Right lobe of liver (tissue), 6 donors: ENCODE measurements at regions not wholly inside any gene's neighbourhood (a gene's known extent, or its start where the extent isn't known, plus 50 kb on each side); places are given as distances from the start of the nearest gene placed in this dataset.
"Not testable (repeated sequence)": the region's sequence is repeated elsewhere in the genome, so short reads cannot be mapped to it uniquely, and the experiment has no call there.

Experiments used
- ATAC-seq, 4 donors: fragments of 200-7000 bp; cut with Tn5 transposase; one replicate each; pipeline ENCODE4 v1.9.1; 2020; ENCODE audit warnings: mild to moderate bottlenecking in 4 of 4, moderate library complexity in 4 of 4
- DNase-seq, 3 donors: peaks; one replicate each; pipeline ENCODE4 v3.0.0-alpha.2; 2020
- H3K27ac ChIP-seq, 3 donors: fragments of 200-600 bp; one replicate each; pipeline ENCODE4 v1.8.0; 2022
- H3K27me3 ChIP-seq, 2 donors: fragments of 200-600 bp; one replicate each; pipeline ENCODE4 v1.8.0; 2022
- H3K36me3 ChIP-seq, 4 donors: fragments of 200-600 bp; sonication (generic) in 1 of 4; one replicate each; pipeline versions ENCODE4 v1.5.1 to v1.8.0; 2017 to 2022; ENCODE audit warnings: control low read depth in 1 of 4
- H3K4me1 ChIP-seq, 4 donors: fragments of 200-600 bp; sonication (generic) in 1 of 4; one replicate each; pipeline versions ENCODE4 v1.5.1 to v1.8.0; 2017 to 2022; ENCODE audit warnings: control low read depth in 1 of 4
- H3K4me3 ChIP-seq, 3 donors: fragments of 200-600 bp; one replicate each; pipeline ENCODE4 v1.8.0; 2022
- H3K9me3 ChIP-seq, 4 donors: fragments of 200-600 bp; sonication (generic) in 1 of 4; one replicate each; pipeline versions ENCODE4 v1.5.1 to v1.8.0; 2017 to 2022; ENCODE audit warnings: control low read depth in 1 of 4
- CTCF ChIP-seq, 4 donors: fragments of 200-600 bp in 3 of 4; fragments of 450-650 bp in 1 of 4; IDR thresholded peaks; one replicate each; pipeline versions ENCODE4 v1.5.1 to v1.8.0; 2016 to 2022; ENCODE audit warnings: antibody characterized with exemption in 4 of 4, mild to moderate bottlenecking in 2 of 4
- POLR2A ChIP-seq: fragments of 450-650 bp; IDR thresholded peaks from one replicate; pipeline ENCODE4 v1.6.1; 2017; ENCODE audit warnings: antibody characterized with exemption, mild to moderate bottlenecking
- WGBS: methylation state at CpG from one replicate; pipeline ENCODE4 v1.1.6; 2018; ENCODE audit warnings: low coverage, low lambda C conversion rate; ENCODE audit not compliant: insufficient coverage; ENCODE audit errors: missing lambda C conversion rate; 5-methylcytosine and 5-hydroxymethylcytosine counted together
- intact Hi-C, 2 donors: fragments of 100-400 bp; cut with DNase I; formaldehyde crosslinking; loops; one replicate each; pipeline versions ENCODE4 v1.11.2 to v1.14.1; 2022
- donor health status: DM: no; HTN: yes; CAD: no.
- donor health status: DM: no; HTN: no; CAD: no.
- donor health status: DM: no; HTN: no; CAD: no.
- donor health status: DM: no; HTN: yes; CAD: no.
- donor health status: DM: no; HTN: yes; CAD: no.

- peak in 2 of 3 donors; percentile 24 to 25 for DNase-seq
Observed at GRCh38 chr20:25848222-25848621, 151.6 kb upstream of the ZNF337 start.

GRCh38 chr20:25844640-25845039 is 148.0 kb upstream of the ZNF337 start:
- intact Hi-C loops, H3K27me3 ChIP-seq, H3K27ac ChIP-seq, DNase-seq, H3K4me1 ChIP-seq, H3K4me3 ChIP-seq, H3K36me3 ChIP-seq, H3K9me3 ChIP-seq: not testable (repeated sequence)
- no CpG with 5 or more reads among the region's 9 CpGs for WGBS
- ATAC-seq: peak in 1 of 4 donors; percentile 54

More at GRCh38 chr20:25848222-25848621, 151.6 kb upstream of the ZNF337 start:
- Histone ChIP-seq H3K4me3 (no peak overlapping the region), H3K4me1 (no peaks in the 10 kb centered on the region), H3K9me3 (no peaks in the 10 kb centered on the region), H3K36me3 (no peaks in the 10 kb centered on the region), H3K27ac (no peak overlapping the region), H3K27me3 (no peaks in the 10 kb centered on the region)
- ATAC-seq: no peak
- TF ChIP-seq POLR2A: no peak
- TF ChIP-seq CTCF (IDR thresholded peaks at IDR 0.05): no peak
- intact Hi-C loops: no loop called here
- WGBS: no CpG with 5 or more reads among the region's 7 CpGs

GRCh38 chr20:25813511-25813910 is 116.9 kb upstream of the ZNF337 start:
- H3K4me1 ChIP-seq, ATAC-seq, H3K27ac ChIP-seq, H3K9me3 ChIP-seq, H3K27me3 ChIP-seq, H3K4me3 ChIP-seq, H3K36me3 ChIP-seq, DNase-seq, intact Hi-C loops: not testable (repeated sequence)
- no CpG with 5 or more reads among the region's 5 CpGs for WGBS

- intact Hi-C loops, H3K36me3 ChIP-seq, H3K27ac ChIP-seq, H3K9me3 ChIP-seq, DNase-seq, H3K4me1 ChIP-seq, H3K27me3 ChIP-seq, H3K4me3 ChIP-seq: not testable (repeated sequence)
- ATAC-seq: peak in 2 of 4 donors; percentile 41 to 43
- no CpG with 5 or more reads among the region's 45 CpGs for WGBS
Observed at GRCh38 chr20:25798174-25798993, 101.7 kb upstream of the ZNF337 start.

GRCh38 chr20:25797062-25797461 is 100.4 kb upstream of the ZNF337 start:
- WGBS: no CpG with 5 or more reads among the region's 10 CpGs
- H3K36me3 ChIP-seq, intact Hi-C loops, DNase-seq, H3K4me1 ChIP-seq, H3K4me3 ChIP-seq, H3K9me3 ChIP-seq, H3K27me3 ChIP-seq, ATAC-seq, H3K27ac ChIP-seq: not testable (repeated sequence)

GRCh38 chr20:25777241-25777640 is 80.6 kb upstream of the ZNF337 start:
- intact Hi-C loops, H3K27ac ChIP-seq, ATAC-seq, H3K4me1 ChIP-seq, H3K4me3 ChIP-seq, H3K36me3 ChIP-seq, H3K27me3 ChIP-seq, H3K9me3 ChIP-seq, DNase-seq: not testable (repeated sequence)
- 82% methylated on average over 3 of the region's 3 CpGs for WGBS

- H3K9me3 ChIP-seq, H3K4me3 ChIP-seq, H3K27ac ChIP-seq, H3K27me3 ChIP-seq, H3K36me3 ChIP-seq, ATAC-seq, intact Hi-C loops, H3K4me1 ChIP-seq: not testable (repeated sequence)
- peak in 2 of 3 donors; percentile 42 to 54 for DNase-seq
- no CpG with 5 or more reads among the region's 24 CpGs for WGBS
Observed at GRCh38 chr20:25774711-25775110, 78.1 kb upstream of the ZNF337 start.

GRCh38 chr20:25774203-25774602 is 77.5 kb upstream of the ZNF337 start:
- 77% methylated on average over 6 of the region's 18 CpGs for WGBS
- H3K4me1 ChIP-seq, intact Hi-C loops, H3K27ac ChIP-seq, ATAC-seq, H3K36me3 ChIP-seq, H3K4me3 ChIP-seq, H3K9me3 ChIP-seq, H3K27me3 ChIP-seq: not testable (repeated sequence)
- peak in 1 of 3 donors; percentile 54 for DNase-seq

GRCh38 chr20:25772437-25772836 is 75.8 kb upstream of the ZNF337 start:
- WGBS: 100% methylated on average over 1 of the region's 3 CpGs
- H3K27me3 ChIP-seq, intact Hi-C loops, H3K9me3 ChIP-seq, ATAC-seq, DNase-seq, H3K4me1 ChIP-seq, H3K36me3 ChIP-seq, H3K27ac ChIP-seq, H3K4me3 ChIP-seq: not testable (repeated sequence)

GRCh38 chr20:25771818-25772217 is 75.2 kb upstream of the ZNF337 start:
- H3K4me3 ChIP-seq, H3K36me3 ChIP-seq, H3K4me1 ChIP-seq, DNase-seq, H3K27me3 ChIP-seq, H3K27ac ChIP-seq, ATAC-seq, intact Hi-C loops, H3K9me3 ChIP-seq: not testable (repeated sequence)
- WGBS: no CpG with 5 or more reads among the region's 1 CpG
